Middle frontal gyrus (tissue), 1 donor: ENCODE measurements at regions not wholly inside any gene's neighbourhood (a gene's known extent, or its start where the extent isn't known, plus 50 kb on each side); places are given as distances from the start of the nearest gene placed in this dataset.

Experiments used
- DNase-seq: peaks from one replicate; pipeline ENCODE4 v3.0.0-alpha.2; 2015; ENCODE audit warnings: low spot score; ENCODE audit errors: extremely low spot score

- DNase-seq, result no peak
These were observed 545.4 kb downstream of the SUCLA2 start for GRCh38 chr13:47455626-47456025.

GRCh38 chr13:47454986-47455385 is 546.1 kb downstream of the SUCLA2 start:
- DNase-seq, result no peak

- no peak for DNase-seq
These were observed 540.6 kb upstream of the HTR2A start for GRCh38 chr13:47437406-47437805.

GRCh38 chr13:47433461-47434005 is 536.7 kb upstream of the HTR2A start:
- DNase-seq, result no peak

GRCh38 chr13:47426126-47426849 is 529.4 kb upstream of the HTR2A start:
- DNase-seq, result peak; percentile 47

GRCh38 chr13:47421525-47421924 is 524.7 kb upstream of the HTR2A start:
- DNase-seq, result no peak

GRCh38 chr13:47420568-47420967 is 523.7 kb upstream of the HTR2A start:
- no peak for DNase-seq

- no peak for DNase-seq
These were observed 523.2 kb upstream of the HTR2A start for GRCh38 chr13:47420020-47420419.

GRCh38 chr13:47418206-47418920 is 521.5 kb upstream of the HTR2A start:
- DNase-seq, result no peak

GRCh38 chr13:47417485-47417884 is 520.6 kb upstream of the HTR2A start:
- DNase-seq, result no peak

- DNase-seq, result no peak
These were observed 518.2 kb upstream of the HTR2A start for GRCh38 chr13:47415048-47415447.

- no peak for DNase-seq
These were observed 516.7 kb upstream of the HTR2A start for GRCh38 chr13:47413526-47413925.

- no peak for DNase-seq
These were observed 516.3 kb upstream of the HTR2A start for GRCh38 chr13:47413112-47413511.

- DNase-seq, result no peak
These were observed 512.9 kb upstream of the HTR2A start for GRCh38 chr13:47409778-47410177.

GRCh38 chr13:47408546-47409319 is 511.9 kb upstream of the HTR2A start:
- no peak for DNase-seq

GRCh38 chr13:47407808-47408207 is 511.0 kb upstream of the HTR2A start:
- no peak for DNase-seq

- DNase-seq, result no peak
These were observed 502.7 kb upstream of the HTR2A start for GRCh38 chr13:47399599-47399998.

GRCh38 chr13:47397739-47398138 is 500.9 kb upstream of the HTR2A start:
- no peak for DNase-seq

GRCh38 chr13:47396915-47397314 is 500.1 kb upstream of the HTR2A start:
- DNase-seq, result no peak

GRCh38 chr13:47374741-47375140 is 477.9 kb upstream of the HTR2A start:
- no peak for DNase-seq

GRCh38 chr13:47372751-47373150 is 475.9 kb upstream of the HTR2A start:
- no peak for DNase-seq

- DNase-seq, result no peak
These were observed 454.9 kb upstream of the HTR2A start for GRCh38 chr13:47351798-47352197.
